ENCODE measurements at regions not wholly inside any gene's neighbourhood (a gene's known extent, or its start where the extent isn't known, plus 50 kb on each side); places are given as distances from the start of the nearest gene placed in this dataset.

GRCh38 chr6:17047889-17048288 lies 54.0 kb upstream of the STMND1 start:
- no peak for DNase-seq (ENCODE audit: low spot score)

GRCh38 chr6:17045581-17046322 lies 56.1 kb upstream of the STMND1 start:
- DNase-seq (ENCODE audit: low spot score) = peak; percentile 17

GRCh38 chr6:17043148-17043522 lies 58.7 kb upstream of the STMND1 start:
- DNase-seq (ENCODE audit: low spot score) = no peak

GRCh38 chr6:17042422-17043147 lies 59.3 kb upstream of the STMND1 start:
- peak; percentile 79 for DNase-seq (ENCODE audit: low spot score)

- peak; percentile 4 for DNase-seq (ENCODE audit: low spot score)
These were observed 62.6 kb upstream of the STMND1 start for GRCh38 chr6:17039266-17039665.

GRCh38 chr6:17038316-17038715 lies 63.5 kb upstream of the STMND1 start:
- no peak for DNase-seq (ENCODE audit: low spot score)

GRCh38 chr6:17036065-17036393 lies 65.8 kb upstream of the STMND1 start:
- DNase-seq (ENCODE audit: low spot score) = no peak

- peak; percentile 61 for DNase-seq (ENCODE audit: low spot score)
These were observed 66.4 kb upstream of the STMND1 start for GRCh38 chr6:17035257-17036064.

GRCh38 chr6:17033746-17034145 lies 68.1 kb upstream of the STMND1 start:
- DNase-seq (ENCODE audit: low spot score) = no peak

GRCh38 chr6:17032988-17033634 lies 68.7 kb upstream of the STMND1 start:
- peak; percentile 88 for DNase-seq (ENCODE audit: low spot score)

- DNase-seq (ENCODE audit: low spot score) = peak; percentile 89
These were observed 69.3 kb upstream of the STMND1 start for GRCh38 chr6:17032590-17032987.

- DNase-seq (ENCODE audit: low spot score) = no peak
These were observed 69.9 kb upstream of the STMND1 start for GRCh38 chr6:17031961-17032360.

GRCh38 chr6:17027441-17027840 lies 74.4 kb upstream of the STMND1 start:
- DNase-seq (ENCODE audit: low spot score) = no peak

- DNase-seq (ENCODE audit: low spot score) = no peak
These were observed 79.2 kb upstream of the STMND1 start for GRCh38 chr6:17022604-17023003.

GRCh38 chr6:17021539-17021889 lies 80.3 kb upstream of the STMND1 start:
- no peak for DNase-seq (ENCODE audit: low spot score)

- DNase-seq (ENCODE audit: low spot score) = no peak
These were observed 80.8 kb upstream of the STMND1 start for GRCh38 chr6:17020889-17021538.

- DNase-seq (ENCODE audit: low spot score) = no peak
These were observed 83.4 kb upstream of the STMND1 start for GRCh38 chr6:17018425-17018824.

- no peak for DNase-seq (ENCODE audit: low spot score)
These were observed 84.4 kb upstream of the STMND1 start for GRCh38 chr6:17017416-17017815.

- DNase-seq (ENCODE audit: low spot score) = no peak
These were observed 86.1 kb upstream of the STMND1 start for GRCh38 chr6:17015551-17016381.

GRCh38 chr6:17015144-17015543 lies 86.7 kb upstream of the STMND1 start:
- peak; percentile 74 for DNase-seq (ENCODE audit: low spot score)

- peak; percentile 39 for DNase-seq (ENCODE audit: low spot score)
These were observed 88.1 kb upstream of the STMND1 start for GRCh38 chr6:17013701-17014100.

Measured in kidney tubule cell (primary cell).